ENCODE measurements at regions not wholly inside any gene's neighbourhood (a gene's known extent, or its start where the extent isn't known, plus 50 kb on each side); places are given as distances from the start of the nearest gene placed in this dataset.

- DNase-seq: no peak
These were observed 959.4 kb downstream of the JRKL start for GRCh38 chr11:97349201-97349600.

DNA sequence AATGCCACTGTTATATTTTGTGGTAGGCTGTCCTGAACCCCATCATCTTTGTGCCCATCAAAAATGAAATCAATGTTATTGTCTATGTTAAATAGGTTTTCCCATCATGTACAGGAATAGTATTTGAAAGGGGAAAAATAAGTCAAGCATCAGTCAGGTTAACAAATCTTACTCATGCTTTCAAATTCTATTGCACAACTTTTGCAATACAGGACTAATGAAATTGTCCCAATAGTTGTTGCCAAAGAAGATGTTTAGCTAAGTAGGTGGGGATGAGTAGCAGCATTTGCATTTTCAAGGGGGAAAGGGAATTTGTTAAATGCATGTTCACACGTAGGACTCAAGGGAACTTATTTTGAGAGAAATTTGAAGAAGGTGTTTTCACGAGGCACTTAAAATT, 962.1 kb downstream of the JRKL start:
- no peak for DNase-seq

DNA sequence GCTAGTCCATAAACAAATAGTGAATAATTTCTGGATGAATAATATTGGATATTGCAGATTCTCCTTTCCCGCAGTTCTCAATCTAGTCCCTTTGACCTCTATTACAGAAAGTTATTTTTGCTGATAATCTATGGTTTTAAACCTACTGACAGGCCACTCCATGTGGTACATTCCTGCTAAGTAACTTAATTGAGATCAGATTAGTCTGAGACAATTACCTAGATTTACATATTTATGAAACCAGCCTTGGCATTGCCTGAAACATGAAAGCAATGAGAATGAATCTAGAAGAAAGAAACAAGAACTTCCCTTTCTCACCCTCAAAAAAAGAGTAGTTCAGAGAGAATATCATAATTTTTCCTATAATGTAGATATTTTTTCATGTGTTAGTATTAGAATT, 964.2 kb downstream of the JRKL start:
- no peak for DNase-seq

- no peak for DNase-seq
These were observed 964.8 kb downstream of the JRKL start for GRCh38 chr11:97354576-97354975.

DNA sequence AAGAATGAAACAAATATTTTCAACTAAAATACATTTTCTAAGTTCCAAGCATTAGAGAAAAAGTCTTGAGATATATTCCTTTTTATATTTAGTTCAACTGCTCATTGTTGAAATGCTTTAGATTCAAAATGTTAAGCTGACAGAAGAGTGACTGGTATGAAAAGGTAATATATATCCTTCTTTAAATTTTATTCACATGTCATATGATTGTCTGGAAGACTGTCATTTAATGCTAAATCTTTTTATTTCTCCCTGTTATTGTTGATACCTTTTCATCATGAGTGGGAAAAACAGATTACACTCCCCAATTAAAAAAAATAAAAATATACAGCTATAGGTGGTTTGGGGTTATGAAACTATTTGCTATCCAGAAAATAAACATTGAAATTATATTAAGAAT, 965.4 kb downstream of the JRKL start:
- DNase-seq: no peak

- no peak for DNase-seq
These were observed 966.3 kb downstream of the JRKL start for GRCh38 chr11:97356144-97356543.

DNA sequence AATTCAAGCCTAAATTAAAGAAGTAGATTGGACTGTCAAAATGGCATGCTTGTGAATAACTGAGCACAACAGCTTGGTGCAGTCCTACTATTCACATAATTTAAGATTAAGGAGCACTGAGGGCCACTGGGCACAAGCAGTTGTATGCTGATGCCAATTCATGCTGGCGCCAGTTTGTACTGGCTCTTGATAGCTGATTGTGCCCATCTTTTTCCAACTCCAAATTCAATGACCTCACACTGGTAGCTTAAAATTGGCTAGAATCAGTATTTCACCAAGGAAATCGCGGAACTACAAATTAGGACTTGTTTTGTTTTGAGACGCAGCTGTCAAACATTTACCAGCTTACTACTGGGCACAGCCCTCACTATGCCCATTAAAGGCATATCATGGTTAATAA, 969.2 kb downstream of the JRKL start:
- no peak for DNase-seq

DNA sequence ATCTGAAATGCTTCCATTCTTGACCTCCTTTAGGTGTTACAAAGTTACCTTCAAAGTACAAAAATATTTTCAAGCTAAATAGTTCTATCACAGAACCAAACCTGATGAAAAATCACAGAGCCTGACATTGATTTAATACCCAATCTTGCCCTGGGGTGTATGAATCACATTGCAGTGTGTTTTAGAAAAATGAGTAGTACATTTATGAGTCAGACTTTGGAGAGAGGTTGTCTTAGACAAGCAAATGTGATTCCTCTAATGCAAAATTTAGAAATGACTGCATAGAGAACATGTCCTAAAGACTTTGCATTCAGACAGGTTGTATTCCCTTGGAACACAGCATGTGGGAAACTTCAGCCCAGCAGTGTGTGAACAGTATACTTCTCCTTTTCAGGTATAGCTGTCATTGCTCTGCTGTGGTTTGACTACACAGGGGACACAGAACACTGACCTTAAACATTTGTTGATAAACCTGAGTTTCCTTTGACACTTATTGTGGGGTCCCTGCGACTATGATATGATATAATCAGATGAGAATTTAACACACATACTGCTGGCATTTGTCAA, 972.1 kb downstream of the JRKL start:
- no peak for DNase-seq

DNA sequence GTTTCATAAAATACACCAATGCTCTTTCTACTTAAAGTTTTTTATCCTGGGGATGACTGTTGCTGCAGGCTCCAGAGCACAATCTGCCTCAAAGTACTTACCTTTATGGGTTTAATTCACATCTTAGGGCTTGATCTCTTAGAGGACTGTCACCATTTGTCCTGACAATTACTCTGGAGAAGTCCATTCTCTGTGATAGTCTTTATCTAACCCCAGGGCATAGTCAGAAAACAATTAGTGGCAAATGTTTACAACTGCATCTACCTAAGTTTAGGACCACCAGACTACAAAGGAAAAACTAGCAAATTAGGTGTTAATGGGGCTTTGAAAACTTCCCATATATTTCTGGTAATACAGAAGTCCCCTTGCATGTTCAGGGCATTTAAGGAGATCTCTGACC, 973.5 kb downstream of the JRKL start:
- no peak for DNase-seq

DNA sequence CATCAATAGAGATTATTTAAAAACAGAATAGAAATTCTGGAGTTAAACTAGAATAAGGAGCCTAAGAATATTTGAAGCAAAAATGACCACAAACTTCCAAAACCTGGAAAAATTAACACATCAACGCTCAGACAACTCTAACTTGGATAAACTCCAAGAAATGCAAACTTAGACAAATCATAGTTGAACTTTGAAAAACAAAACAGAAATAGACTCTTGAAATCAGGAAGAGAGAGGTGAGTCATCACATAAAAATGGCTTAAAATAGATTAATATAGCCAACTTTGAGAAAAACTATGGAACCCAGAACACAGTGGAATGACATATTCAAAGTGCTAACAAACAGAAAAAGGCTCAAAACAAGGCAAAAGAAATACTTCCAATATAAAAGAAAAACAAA, 974.2 kb downstream of the JRKL start:
- DNase-seq: no peak

DNA sequence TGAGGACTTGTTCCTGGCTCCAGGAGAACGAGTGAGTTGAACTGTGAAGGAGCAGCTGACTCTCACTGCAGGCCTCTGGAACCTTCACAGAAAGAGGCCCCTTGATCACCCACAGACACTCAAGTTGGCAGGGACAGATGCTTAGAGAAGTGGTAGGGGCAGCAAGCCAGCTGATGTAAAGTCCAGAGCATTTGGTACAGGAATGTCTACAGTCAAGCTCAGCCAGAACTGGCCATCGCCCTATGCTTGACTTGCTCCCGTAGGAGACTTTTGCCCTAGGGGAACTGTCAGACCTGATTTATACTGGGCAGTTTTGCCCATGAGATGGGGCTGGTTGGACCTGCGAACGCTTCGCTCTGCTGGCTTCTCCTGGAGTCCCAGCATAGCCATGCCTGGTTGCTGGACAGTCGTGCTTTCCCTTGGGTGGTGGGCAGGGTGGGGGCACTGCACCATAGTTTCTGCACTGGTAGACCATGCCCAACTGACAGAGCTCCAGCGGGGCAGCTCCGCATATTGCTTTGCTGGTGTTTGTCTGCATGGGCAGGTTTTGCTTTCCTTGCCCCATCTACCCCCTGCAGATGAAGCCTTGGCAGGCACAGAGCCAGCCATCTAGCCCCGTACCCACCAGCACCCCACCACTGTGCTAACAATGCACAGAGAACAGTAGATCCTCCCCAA, 977.7 kb downstream of the JRKL start:
- DNase-seq: no peak

- DNase-seq: no peak
These were observed 999.5 kb downstream of the JRKL start for GRCh38 chr11:97389270-97389669.

GRCh38 chr11:97398246-97398645, 1008.4 kb downstream of the JRKL start:
- no peak for DNase-seq

GRCh38 chr11:97409141-97409540, 1019.3 kb downstream of the JRKL start:
- DNase-seq: no peak

DNA sequence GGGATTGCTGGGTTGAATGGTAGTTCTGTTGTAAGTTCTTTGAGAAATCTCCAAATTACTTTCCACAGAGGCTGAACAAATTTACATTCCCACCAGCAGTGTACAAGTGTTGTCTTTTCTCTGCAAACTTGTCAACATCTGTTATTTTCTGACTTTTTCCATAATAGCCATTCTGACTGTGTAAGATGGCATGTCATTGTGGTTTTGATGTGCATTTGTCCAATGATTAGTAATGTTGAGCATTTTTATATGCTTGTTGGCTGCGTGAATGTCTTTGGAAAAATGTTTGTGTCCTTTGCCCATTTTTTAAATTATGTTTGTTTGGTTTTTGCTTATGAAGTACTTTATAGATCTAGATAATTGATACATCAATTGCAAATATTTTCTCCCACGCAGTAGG, 1025.0 kb downstream of the JRKL start:
- DNase-seq: no peak

DNA sequence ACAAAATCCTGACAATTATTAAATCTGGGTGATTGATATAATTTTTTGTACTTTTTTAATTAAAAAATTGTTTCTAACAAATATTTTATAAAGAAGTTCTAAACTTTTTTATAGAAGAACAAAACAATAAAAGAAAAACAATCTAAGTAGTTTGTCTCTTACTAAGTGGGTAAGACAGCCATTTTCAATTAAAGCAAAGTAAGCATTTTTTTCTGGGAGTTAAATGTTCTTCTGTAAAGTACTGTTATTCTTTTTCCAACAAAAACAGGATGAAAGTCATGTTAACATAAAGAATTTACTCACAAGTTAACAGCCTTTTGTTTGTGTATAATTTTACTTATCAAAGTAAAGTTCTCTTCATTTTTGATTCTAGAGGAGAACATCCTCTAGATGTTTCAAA, 1029.9 kb downstream of the JRKL start:
- DNase-seq: no peak

DNA sequence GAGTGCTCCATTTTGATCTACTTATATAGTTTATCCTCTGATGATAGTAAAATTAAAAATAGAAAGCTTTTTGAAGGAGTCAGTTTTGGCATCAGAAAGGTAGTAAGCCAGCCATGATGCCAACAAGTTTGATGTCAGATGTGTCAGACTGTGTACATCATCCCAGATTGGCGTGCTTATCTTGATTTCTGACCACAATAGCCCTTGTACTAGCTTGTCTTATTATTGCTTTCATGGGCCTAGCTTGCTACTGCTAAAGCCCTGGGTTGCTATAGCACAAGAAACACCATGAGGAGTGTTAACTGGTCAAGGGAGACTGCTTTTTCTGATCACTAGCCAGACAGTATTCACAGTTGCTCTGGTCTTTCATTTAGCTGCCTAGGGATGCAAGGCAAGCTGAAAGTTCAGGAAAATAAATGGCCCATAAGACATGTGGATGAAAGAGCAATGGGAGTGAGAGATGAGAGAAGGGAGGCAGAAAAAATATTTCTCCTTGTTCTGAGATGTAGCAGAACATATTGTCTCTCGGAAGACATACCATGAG, 1038.5 kb downstream of the JRKL start:
- DNase-seq: no peak

- DNase-seq: no peak
These were observed 1041.1 kb downstream of the JRKL start for GRCh38 chr11:97430877-97431276.

DNA sequence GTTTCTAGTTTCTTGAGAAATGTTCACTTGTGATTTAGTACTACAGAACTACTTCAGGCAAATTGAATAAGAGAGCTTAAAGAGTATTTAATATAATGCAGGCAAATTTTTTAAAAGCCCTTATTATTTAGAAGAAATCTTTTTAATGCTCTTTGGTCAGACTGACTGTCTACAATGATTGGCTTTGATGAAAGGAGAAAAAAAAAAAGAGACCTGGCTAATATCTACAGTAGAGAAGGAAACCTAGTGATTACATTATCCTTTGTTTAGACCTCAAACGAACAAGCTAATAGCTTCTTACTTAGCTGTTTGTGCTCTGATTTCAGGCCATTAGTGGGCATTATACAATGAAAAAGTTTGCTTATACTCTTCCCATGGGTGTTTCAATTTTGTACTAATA, 1043.1 kb downstream of the JRKL start:
- DNase-seq: no peak

DNA sequence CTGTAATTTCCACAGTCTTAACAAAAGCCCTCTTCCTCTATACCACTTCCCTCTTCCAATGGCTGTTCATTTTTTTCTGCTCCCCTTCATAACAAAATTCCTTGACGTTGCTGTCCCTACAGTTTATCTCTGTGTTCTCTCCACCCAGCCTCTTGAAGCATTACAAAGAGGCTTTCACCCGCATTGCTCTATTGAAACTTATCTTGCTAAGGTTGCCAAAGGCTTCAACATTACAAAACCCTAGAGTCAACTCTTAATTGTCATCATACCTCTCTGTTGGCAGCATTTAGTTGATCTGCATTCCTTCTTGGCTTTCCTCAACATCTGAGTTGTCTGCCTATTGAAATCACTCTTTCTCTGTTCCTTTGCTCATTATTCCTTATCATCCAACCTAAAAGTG, 1055.7 kb downstream of the JRKL start:
- no peak for DNase-seq

- no peak for DNase-seq
These were observed 1061.6 kb downstream of the JRKL start for GRCh38 chr11:97451441-97451840.

DNA sequence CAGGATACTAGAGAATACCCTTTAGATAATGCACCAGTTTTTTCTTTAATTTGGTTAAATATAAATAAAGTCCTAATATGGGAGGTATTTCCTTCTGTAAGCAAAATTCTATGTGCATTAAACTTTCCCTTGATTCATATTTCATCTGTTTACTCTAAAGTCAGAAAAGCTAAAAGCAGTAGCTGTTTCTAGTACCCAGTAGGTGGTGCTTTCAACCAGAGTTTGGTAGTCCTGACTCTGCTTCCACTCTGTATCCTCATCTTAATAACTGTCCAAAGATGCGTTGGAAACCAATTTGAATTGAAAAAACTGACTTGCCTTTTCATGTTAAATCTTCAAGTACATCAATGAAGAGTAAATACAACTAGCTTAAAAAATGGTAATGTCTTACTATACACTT, 1065.2 kb downstream of the JRKL start:
- no peak for DNase-seq

- no peak for DNase-seq
These were observed 1070.3 kb downstream of the JRKL start for GRCh38 chr11:97460091-97460490.

GRCh38 chr11:97461044-97461880, 1071.4 kb downstream of the JRKL start:
- DNase-seq: no peak
